ENCODE measurements at regions not wholly inside any gene's neighbourhood (a gene's known extent, or its start where the extent isn't known, plus 50 kb on each side); places are given as distances from the start of the nearest gene placed in this dataset.

DNA sequence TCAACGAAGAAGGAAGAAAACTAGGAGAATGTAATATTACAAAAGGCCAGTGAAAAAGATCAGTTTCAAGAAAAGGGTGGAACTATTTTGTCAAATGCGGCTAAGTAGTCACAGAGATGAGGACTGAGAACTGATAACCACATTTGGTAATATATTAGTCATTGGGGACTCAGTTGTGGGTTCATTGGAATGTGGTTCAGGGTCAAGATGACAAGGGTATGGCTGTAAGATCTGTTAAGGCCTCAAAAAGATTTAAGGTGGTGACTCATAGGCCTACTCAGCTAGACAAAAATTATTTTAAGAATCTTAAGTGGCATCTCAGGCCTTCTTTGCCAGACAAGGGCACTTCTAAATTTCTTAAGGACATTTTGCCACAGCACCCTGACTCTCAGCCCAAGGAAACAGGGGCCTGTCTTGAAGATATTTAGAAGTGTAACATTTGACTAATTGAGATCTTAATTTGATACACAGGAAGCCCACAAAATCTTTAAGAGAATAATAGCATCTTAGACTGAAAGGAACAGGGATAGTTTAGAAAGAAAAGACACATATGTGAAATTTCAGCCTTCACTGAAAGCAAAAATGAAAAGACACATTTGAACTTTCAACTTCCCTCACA lies 81.3 kb downstream of the STRADB start:
- no peak for TF ChIP-seq L3MBTL2 (conservative IDR thresholded peaks at IDR 0.05)
- TF ChIP-seq BHLHE40 (IDR thresholded peaks at IDR 0.05; ENCODE audit: borderline replicate concordance), result no peak
- TF ChIP-seq FOXK2 (IDR thresholded peaks at IDR 0.05), result no peak
- TF ChIP-seq TARDBP (IDR thresholded peaks at IDR 0.05), result no peak
- no peak for TF ChIP-seq NFRKB (IDR thresholded peaks at IDR 0.05)
- TF ChIP-seq FOXM1 (IDR thresholded peaks at IDR 0.05; ENCODE audit: borderline replicate concordance), result no peak
